GM18951 (cell line): ENCODE measurements at regions not wholly inside any gene's neighbourhood (a gene's known extent, or its start where the extent isn't known, plus 50 kb on each side); places are given as distances from the start of the nearest gene placed in this dataset.

Source experiments
- POLR2A ChIP-seq: IDR thresholded peaks from 4 replicates; pipeline ENCODE4 v1.6.1; 2011; ENCODE audit warnings: mild to moderate bottlenecking; ENCODE audit not compliant: insufficient read length, insufficient read depth; ENCODE audit errors: extremely low read depth
- in situ Hi-C: fragments of 300-500 bp; cut with MboI; formaldehyde crosslinking; loops from one replicate; pipeline ENCODE4 v1.12.0; 2022; ENCODE audit warnings: low sequenced_read_pairs, mixed read lengths, inconsistent platforms; ENCODE audit not compliant: unreplicated experiment

- in situ Hi-C loops = loop anchor here (25.0 kb wide), 1 partner anchor 939 kb away; no protein-coding TSS in a partner anchor
- TF ChIP-seq POLR2A = no peak
Observed at GRCh38 chr6:87848616-87849015, 146.6 kb upstream of the AKIRIN2 start.

DNA sequence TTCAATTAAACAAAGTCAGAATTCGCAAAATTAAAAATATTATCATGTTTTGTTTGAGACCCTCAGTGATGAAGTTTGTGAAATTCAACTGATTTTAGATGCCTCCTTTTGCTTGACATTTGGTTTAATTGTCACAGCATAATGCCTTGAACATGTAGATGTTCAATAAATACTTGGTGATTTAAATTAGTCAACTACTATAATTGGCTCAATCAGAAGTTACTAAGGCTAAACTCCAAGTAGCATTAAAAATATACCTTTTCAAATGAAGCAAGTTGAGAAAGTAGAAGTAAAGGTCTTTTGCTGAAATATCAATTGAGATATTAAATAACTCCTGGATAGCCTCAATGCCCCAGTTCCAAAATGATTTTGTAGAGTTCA, 145.8 kb upstream of the AKIRIN2 start:
- in situ Hi-C loops = loop anchor here (25.0 kb wide), 1 partner anchor 939 kb away; no protein-coding TSS in a partner anchor

GRCh38 chr6:87847135-87847829, 145.2 kb upstream of the AKIRIN2 start:
- in situ Hi-C loops = loop anchor here (25.0 kb wide), 1 partner anchor 940 kb away; no protein-coding TSS in a partner anchor
- no peak for TF ChIP-seq POLR2A

More for the DNA sequence above, 145.8 kb upstream of the AKIRIN2 start:
- no peak for TF ChIP-seq POLR2A

GRCh38 chr6:87846434-87846833, 144.4 kb upstream of the AKIRIN2 start:
- in situ Hi-C loops = loop anchor here (25.0 kb wide), 1 partner anchor 941 kb away; no protein-coding TSS in a partner anchor
- TF ChIP-seq POLR2A = no peak

GRCh38 chr6:87840324-87840723, 138.3 kb upstream of the AKIRIN2 start:
- no peak for TF ChIP-seq POLR2A
- in situ Hi-C loops = loop anchor here (25.0 kb wide), 1 partner anchor 947 kb away; no protein-coding TSS in a partner anchor

GRCh38 chr6:87837876-87838275, 135.8 kb upstream of the AKIRIN2 start:
- in situ Hi-C loops = loop anchor here (25.0 kb wide), 1 partner anchor 949 kb away; no protein-coding TSS in a partner anchor
- TF ChIP-seq POLR2A = no peak

- in situ Hi-C loops = loop anchor here (25.0 kb wide), 1 partner anchor 950 kb away; no protein-coding TSS in a partner anchor
- TF ChIP-seq POLR2A = no peak
Observed at GRCh38 chr6:87837444-87837843, 135.4 kb upstream of the AKIRIN2 start.

DNA sequence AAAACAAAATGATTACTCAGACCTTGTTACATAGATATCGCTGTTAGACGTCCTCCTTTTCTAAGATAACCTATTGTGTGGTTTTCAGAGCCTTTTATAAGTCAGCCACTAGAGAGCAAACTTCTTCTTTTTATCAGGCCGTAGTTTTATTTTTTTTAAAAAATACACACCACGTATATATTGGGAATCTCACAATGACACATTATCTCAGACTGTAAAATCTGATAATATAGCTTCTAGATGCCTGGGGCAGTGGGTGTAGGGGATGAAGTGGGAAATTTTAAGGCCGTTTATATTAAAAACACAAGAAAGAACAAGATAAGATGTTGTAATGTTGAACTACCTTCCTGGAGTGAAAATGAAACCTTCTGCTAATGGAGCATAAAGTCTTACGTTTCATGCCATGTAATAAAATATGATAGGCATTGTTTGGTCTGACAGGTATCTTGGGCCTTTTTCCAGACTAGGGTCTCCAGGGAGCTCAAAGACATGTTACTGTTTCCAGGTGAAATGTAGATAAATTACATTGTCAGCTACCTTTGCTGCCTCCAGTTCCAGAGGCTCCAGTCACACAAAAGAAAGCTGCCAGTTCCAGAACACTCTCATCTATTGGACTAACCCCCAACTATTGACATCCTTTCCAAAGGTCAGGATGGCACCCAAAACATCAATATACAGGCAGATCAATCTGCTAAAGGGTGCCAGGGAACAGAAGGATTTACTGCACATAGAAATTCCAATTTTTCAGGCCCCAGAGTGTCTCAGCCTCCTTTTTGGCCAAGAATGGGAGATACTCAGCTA, 130.2 kb upstream of the AKIRIN2 start:
- no peak for TF ChIP-seq POLR2A
- in situ Hi-C loops = loop anchor here (25.0 kb wide), 1 partner anchor 955 kb away; no protein-coding TSS in a partner anchor

DNA sequence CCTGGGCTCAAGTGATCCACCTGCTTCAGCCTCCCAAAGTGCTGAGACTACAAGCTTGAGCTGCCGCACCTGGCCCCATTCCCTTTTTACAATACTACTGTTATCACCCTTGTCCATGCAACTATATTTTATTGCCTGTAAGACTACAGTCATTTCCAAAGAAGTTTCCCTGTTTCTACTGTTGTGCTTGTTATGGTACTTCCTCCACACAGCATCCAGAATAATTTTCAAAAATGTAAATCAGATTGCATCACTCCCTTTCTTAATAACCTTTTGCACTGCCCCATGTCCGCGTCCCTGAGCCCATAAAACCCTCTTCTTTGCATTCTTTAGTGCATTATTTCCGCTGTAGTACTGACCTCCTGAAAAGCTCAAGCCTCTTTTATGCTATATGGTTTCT, 128.9 kb upstream of the AKIRIN2 start:
- in situ Hi-C loops = loop anchor here (25.0 kb wide), 1 partner anchor 956 kb away; no protein-coding TSS in a partner anchor
- no peak for TF ChIP-seq POLR2A

DNA sequence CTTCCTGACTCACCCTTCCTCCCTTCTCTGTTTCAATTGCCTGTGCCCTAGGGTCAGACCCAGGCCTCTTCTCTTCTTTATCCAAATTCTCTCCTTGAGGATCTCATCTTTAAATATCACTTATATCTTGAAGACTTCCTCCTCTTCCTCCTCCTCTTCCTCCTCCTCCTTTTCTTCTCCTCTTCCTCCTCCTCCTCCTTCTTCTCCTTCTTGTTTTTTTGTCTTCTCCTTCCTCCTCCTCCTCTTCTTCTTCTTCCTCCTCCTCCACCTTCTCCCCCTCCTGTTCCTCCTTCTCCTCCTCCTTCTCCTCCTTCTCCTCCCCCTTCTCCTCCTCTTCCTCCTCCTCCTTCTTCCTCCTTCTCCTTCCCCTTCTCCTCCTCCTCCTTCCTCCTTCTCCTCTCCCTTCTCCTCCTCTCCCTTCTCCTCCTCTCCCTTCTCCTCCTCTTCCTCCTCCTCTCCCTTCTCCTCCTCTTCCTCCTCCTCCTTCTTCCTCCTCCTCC, 127.6 kb upstream of the AKIRIN2 start:
- in situ Hi-C loops = loop anchor here (25.0 kb wide), 1 partner anchor 958 kb away; no protein-coding TSS in a partner anchor
- TF ChIP-seq POLR2A = no peak

DNA sequence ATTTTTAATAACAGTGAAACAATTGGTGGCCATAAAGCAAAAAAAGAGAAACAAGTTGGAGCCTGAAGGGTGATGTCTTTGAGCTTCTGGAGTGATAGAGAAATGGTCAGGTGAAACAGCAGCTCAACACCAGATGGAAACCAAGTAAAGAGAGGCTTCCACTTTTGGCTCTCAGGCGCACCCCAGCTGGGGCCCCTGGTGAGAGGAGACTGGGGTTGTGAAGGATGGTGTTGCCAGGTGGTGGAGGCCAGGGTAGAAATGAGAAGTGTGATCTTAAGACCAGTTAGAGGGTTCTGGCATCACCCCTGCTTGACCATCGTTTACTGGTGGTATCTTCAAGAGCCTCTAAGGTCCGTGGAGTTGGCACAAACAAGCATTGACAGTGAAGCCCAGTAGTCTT, 126.0 kb upstream of the AKIRIN2 start:
- in situ Hi-C loops = loop anchor here (25.0 kb wide), 1 partner anchor 959 kb away; no protein-coding TSS in a partner anchor
- TF ChIP-seq POLR2A = no peak

DNA sequence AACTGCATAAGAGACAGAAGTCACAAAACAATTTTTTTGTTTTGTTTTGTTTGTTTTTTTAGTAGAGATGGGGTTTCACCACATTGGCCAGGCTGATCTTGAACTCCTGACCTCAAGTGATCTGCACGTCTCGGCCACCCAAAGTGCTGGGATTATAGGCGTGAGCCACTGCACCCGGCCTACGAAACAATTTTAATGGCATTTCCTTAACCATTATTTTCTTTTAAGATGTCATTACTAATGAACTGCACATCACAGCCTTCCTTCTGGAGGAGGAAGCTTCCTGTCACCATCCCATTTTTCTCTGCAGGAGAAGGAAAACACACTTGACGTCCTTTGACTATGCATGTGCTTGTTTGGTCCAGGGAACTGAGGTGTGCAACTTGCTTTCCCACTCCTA, 125.3 kb upstream of the AKIRIN2 start:
- in situ Hi-C loops = loop anchor here (25.0 kb wide), 1 partner anchor 960 kb away; no protein-coding TSS in a partner anchor
- no peak for TF ChIP-seq POLR2A

GRCh38 chr6:87826424-87826823, 124.4 kb upstream of the AKIRIN2 start:
- in situ Hi-C loops = loop anchor here (25.0 kb wide), 1 partner anchor 961 kb away; no protein-coding TSS in a partner anchor
- TF ChIP-seq POLR2A = no peak
